Hepatocyte (in vitro differentiated cells): ENCODE measurements at regions not wholly inside any gene's neighbourhood (a gene's known extent, or its start where the extent isn't known, plus 50 kb on each side); places are given as distances from the start of the nearest gene placed in this dataset.

Experiments used
- DNase-seq: peaks from one replicate; pipeline ENCODE4 v3.0.0-alpha.2; 2016; ENCODE audit warnings: low spot score
- H2AFZ ChIP-seq: fragments of 200-600 bp; sonication (generic); 2 replicates; pipeline ENCODE4 v1.6.0; 2016; ENCODE audit warnings: antibody characterized with exemption, mild to moderate bottlenecking
- H3K27ac ChIP-seq: fragments of 200-600 bp; sonication (generic); 2 replicates; pipeline ENCODE4 v1.5.1; 2016; ENCODE audit warnings: mild to moderate bottlenecking
- H3K27me3 ChIP-seq: fragments of 200-600 bp; sonication (generic); 2 replicates; pipeline ENCODE4 v1.6.1; 2016
- H3K36me3 ChIP-seq: fragments of 200-600 bp; sonication (generic); replicated peaks from 2 replicates; pipeline ENCODE4 v1.5.1; 2016; ENCODE audit warnings: low read depth; ENCODE audit not compliant: insufficient read depth
- H3K4me1 ChIP-seq: fragments of 200-600 bp; sonication (generic); 2 replicates; pipeline ENCODE4 v1.5.1; 2016; ENCODE audit warnings: mild to moderate bottlenecking, moderate library complexity; ENCODE audit not compliant: insufficient read depth
- H3K4me2 ChIP-seq: fragments of 200-600 bp; sonication (generic); 2 replicates; pipeline ENCODE4 v1.6.0; 2016
- H3K4me3 ChIP-seq: fragments of 200-600 bp; sonication (generic); 2 replicates; pipeline ENCODE4 v1.5.1; 2016; ENCODE audit warnings: mild to moderate bottlenecking
- H3K79me2 ChIP-seq: fragments of 200-600 bp; sonication (generic); 2 replicates; pipeline ENCODE4 v1.6.0; 2017; ENCODE audit warnings: mild to moderate bottlenecking
- H3K9me2 ChIP-seq: fragments of 200-600 bp; sonication (generic); replicated peaks from 2 replicates; pipeline ENCODE4 v1.6.0; 2017; ENCODE audit warnings: mild to moderate bottlenecking; ENCODE audit not compliant: insufficient read depth
- H3K9me3 ChIP-seq: fragments of 200-600 bp; sonication (generic); 2 replicates; pipeline ENCODE4 v1.5.1; 2016; ENCODE audit warnings: low read depth, mild to moderate bottlenecking
- H4K20me1 ChIP-seq: fragments of 200-600 bp; sonication (generic); 2 replicates; pipeline ENCODE4 v1.6.0; 2016; ENCODE audit warnings: mild to moderate bottlenecking; ENCODE audit not compliant: insufficient read depth, poor library complexity, severe bottlenecking
- EZH2 ChIP-seq: fragments of 200-600 bp; sonication (generic); IDR thresholded peaks from 2 replicates; pipeline ENCODE4 v1.6.1; 2016; ENCODE audit warnings: antibody characterized with exemption, mild to moderate bottlenecking, borderline replicate concordance
- EZH2phosphoT487 ChIP-seq: fragments of 200-600 bp; sonication (generic); IDR thresholded peaks from one replicate; pipeline ENCODE4 v1.6.1; 2018; ENCODE audit warnings: antibody characterized with exemption, mild to moderate bottlenecking, low read depth, moderate library complexity; ENCODE audit not compliant: unreplicated experiment, severe bottlenecking
- WGBS: methylation state at CpG from one replicate; pipeline ENCODE4 v1.1.6; 2016; ENCODE audit warnings: low lambda C conversion rate; ENCODE audit errors: missing lambda C conversion rate; 5-methylcytosine and 5-hydroxymethylcytosine counted together
- TF ChIP-seq, protein P1 (sequence below): fragments of 200-600 bp; sonication (generic); IDR thresholded peaks from 2 replicates; pipeline ENCODE4 v1.5.1; 2016; ENCODE audit warnings: antibody characterized with exemption, mild to moderate bottlenecking; ENCODE audit not compliant: poor library complexity

GRCh38 chr11:28476049-28476448 lies 367.9 kb downstream of the METTL15 start:
- no peaks in the 10 kb centered on the region for H3K36me3 ChIP-seq
- no peaks in the 10 kb centered on the region for H3K4me1 ChIP-seq
- TF ChIP-seq EZH2, result no peak
- no peak for TF ChIP-seq EZH2phosphoT487
- TF ChIP-seq, protein P1, sequence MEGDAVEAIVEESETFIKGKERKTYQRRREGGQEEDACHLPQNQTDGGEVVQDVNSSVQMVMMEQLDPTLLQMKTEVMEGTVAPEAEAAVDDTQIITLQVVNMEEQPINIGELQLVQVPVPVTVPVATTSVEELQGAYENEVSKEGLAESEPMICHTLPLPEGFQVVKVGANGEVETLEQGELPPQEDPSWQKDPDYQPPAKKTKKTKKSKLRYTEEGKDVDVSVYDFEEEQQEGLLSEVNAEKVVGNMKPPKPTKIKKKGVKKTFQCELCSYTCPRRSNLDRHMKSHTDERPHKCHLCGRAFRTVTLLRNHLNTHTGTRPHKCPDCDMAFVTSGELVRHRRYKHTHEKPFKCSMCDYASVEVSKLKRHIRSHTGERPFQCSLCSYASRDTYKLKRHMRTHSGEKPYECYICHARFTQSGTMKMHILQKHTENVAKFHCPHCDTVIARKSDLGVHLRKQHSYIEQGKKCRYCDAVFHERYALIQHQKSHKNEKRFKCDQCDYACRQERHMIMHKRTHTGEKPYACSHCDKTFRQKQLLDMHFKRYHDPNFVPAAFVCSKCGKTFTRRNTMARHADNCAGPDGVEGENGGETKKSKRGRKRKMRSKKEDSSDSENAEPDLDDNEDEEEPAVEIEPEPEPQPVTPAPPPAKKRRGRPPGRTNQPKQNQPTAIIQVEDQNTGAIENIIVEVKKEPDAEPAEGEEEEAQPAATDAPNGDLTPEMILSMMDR, result no peak
- H3K4me3 ChIP-seq, result no peak overlapping the region
- no peaks in the 10 kb centered on the region for H3K27me3 ChIP-seq
- no peaks in the 10 kb centered on the region for H3K9me3 ChIP-seq
- DNase-seq, result no peak
- H4K20me1 ChIP-seq, result no peaks in the 10 kb centered on the region
- WGBS, result 46% methylated on average over 3 of the region's 3 CpGs
- H3K79me2 ChIP-seq, result no peaks in the 10 kb centered on the region
- no peak overlapping the region for H3K4me2 ChIP-seq
- no peak overlapping the region for H2AFZ ChIP-seq
- H3K9me2 ChIP-seq, result no peaks in the 10 kb centered on the region
- H3K27ac ChIP-seq, result no peak overlapping the region

DNA sequence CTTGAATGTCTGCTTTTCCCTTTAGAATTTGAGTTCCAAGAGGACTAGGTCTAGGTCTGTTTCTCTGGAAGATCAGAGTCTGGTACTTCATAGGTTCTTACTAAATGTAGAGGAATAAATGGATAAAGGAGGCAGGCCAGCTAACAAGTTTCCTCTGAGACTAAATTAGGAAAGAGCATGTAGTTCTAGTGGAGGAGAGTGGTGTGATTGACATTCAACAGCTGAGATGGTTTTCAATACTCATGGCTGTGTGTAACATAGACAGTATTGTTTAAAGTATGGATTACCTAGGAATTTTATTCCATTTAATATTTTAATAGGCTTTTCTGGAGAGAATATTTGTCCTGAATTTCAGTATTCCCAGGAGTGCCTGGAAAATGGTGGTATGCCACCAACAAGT lies 364.7 kb downstream of the METTL15 start:
- H2AFZ ChIP-seq, result no peak overlapping the region
- no peak overlapping the region for H3K4me3 ChIP-seq
- no peaks in the 10 kb centered on the region for H4K20me1 ChIP-seq
- H3K79me2 ChIP-seq, result no peaks in the 10 kb centered on the region
- H3K36me3 ChIP-seq, result no peaks in the 10 kb centered on the region
- TF ChIP-seq EZH2 (no peak), EZH2phosphoT487 (no peak)
- TF ChIP-seq, protein P1, result no peak
- H3K4me1 ChIP-seq, result no peaks in the 10 kb centered on the region
- no peaks in the 10 kb centered on the region for H3K27me3 ChIP-seq
- no peak overlapping the region for H3K4me2 ChIP-seq
- no peak overlapping the region for H3K27ac ChIP-seq
- H3K9me3 ChIP-seq, result no peaks in the 10 kb centered on the region
- H3K9me2 ChIP-seq, result no peaks in the 10 kb centered on the region
- no peak for DNase-seq

- Histone ChIP-seq H3K9me3 (no peaks in the 10 kb centered on the region), H3K27me3 (no peaks in the 10 kb centered on the region), H3K79me2 (no peaks in the 10 kb centered on the region), H3K27ac (no peak overlapping the region), H3K4me2 (no peak overlapping the region), H2AFZ (no peak overlapping the region), H3K4me3 (no peak overlapping the region), H4K20me1 (no peaks in the 10 kb centered on the region), H3K4me1 (no peaks in the 10 kb centered on the region), H3K36me3 (no peaks in the 10 kb centered on the region), H3K9me2 (no peaks in the 10 kb centered on the region)
- DNase-seq, result no peak
- TF ChIP-seq EZH2phosphoT487, result no peak
- TF ChIP-seq, protein P1, result no peak
- no peak for TF ChIP-seq EZH2
Measured at GRCh38 chr11:28471537-28471936, 363.3 kb downstream of the METTL15 start.

GRCh38 chr11:28470180-28470579 lies 362.0 kb downstream of the METTL15 start:
- H4K20me1 ChIP-seq, result no peaks in the 10 kb centered on the region
- no peak overlapping the region for H2AFZ ChIP-seq
- H3K4me2 ChIP-seq, result no peak overlapping the region
- no peaks in the 10 kb centered on the region for H3K9me3 ChIP-seq
- H3K4me3 ChIP-seq, result no peak overlapping the region
- no peaks in the 10 kb centered on the region for H3K9me2 ChIP-seq
- no peak for DNase-seq
- no peaks in the 10 kb centered on the region for H3K27me3 ChIP-seq
- WGBS, result 90% methylated on average over 2 of the region's 2 CpGs
- no peaks in the 10 kb centered on the region for H3K4me1 ChIP-seq
- H3K36me3 ChIP-seq, result no peaks in the 10 kb centered on the region
- no peak for TF ChIP-seq EZH2
- H3K79me2 ChIP-seq, result no peaks in the 10 kb centered on the region
- no peak overlapping the region for H3K27ac ChIP-seq
